BJ (cell line): ENCODE measurements at regions not wholly inside any gene's neighbourhood (a gene's known extent, or its start where the extent isn't known, plus 50 kb on each side); places are given as distances from the start of the nearest gene placed in this dataset.
"Not testable (repeated sequence)": the region's sequence is repeated elsewhere in the genome, so short reads cannot be mapped to it uniquely, and the experiment has no call there.

ENCODE experiments used
- CTCF ChIA-PET: fragments of 350-600 bp; formaldehyde crosslinking; extraction: SDS; loops from one replicate; lab custom pipeline; 2021; ENCODE audit warnings: antibody characterized with exemption, inconsistent platforms; lab: Yijun Ruan, JAX
- POLR2A ChIA-PET: fragments of 300-600 bp; sonication (Branson Sonifier 250); formaldehyde crosslinking; extraction: SDS; loops from one replicate; lab custom pipeline; 2021; ENCODE audit warnings: antibody characterized with exemption; lab: Charles Lee
- DNase-seq: peaks from one replicate; pipeline ENCODE4 v3.0.0-alpha.2; 2011; ENCODE audit warnings: low read depth
- H3K27me3 ChIP-seq: 2 replicates; pipeline ENCODE4 v1.6.0; 2011; ENCODE audit warnings: low read length; ENCODE audit not compliant: control insufficient read depth, insufficient read depth
- H3K36me3 ChIP-seq: 2 replicates; pipeline ENCODE4 v1.5.1; 2011; ENCODE audit warnings: low read length; ENCODE audit not compliant: control insufficient read depth, insufficient read depth
- H3K4me3 ChIP-seq: 2 replicates; pipeline ENCODE4 v1.5.1; 2011; ENCODE audit warnings: low read depth, mild to moderate bottlenecking, control low read depth, low read length
- CTCF ChIP-seq: IDR thresholded peaks from 2 replicates; pipeline ENCODE4 v1.5.1; 2011; ENCODE audit warnings: low read depth, mild to moderate bottlenecking, control low read depth, inconsistent platforms, low read length, moderate library complexity; ENCODE audit not compliant: insufficient read depth

DNA sequence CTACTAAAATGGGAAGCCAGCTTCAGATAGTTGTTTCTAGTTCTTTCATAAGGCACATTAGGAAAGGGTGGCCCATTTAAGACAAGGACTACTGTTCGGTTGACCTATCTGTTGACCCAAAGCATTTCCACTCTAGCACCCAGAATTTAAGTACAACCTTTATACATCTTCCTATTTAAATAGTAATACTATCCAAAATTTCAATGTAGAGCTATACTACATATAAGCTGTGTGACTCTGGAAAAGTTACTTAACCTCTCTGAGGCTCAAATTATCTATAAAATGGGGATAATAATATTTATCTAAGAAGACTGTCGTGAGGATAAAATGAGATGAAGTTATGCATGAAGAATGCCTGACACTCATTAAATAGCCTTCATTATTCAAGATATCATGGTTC is 82.0 kb upstream of the TMEM164 start:
- no peaks in the 10 kb centered on the region for H3K36me3 ChIP-seq
- TF ChIP-seq CTCF, result no peak
- ChIA-PET CTCF (interaction anchor here (1.7 kb wide), 1 partner anchor 11 kb away, joined by 8 read pairs; no protein-coding TSS in a partner anchor), POLR2A (no interaction called here)
- H3K4me3 ChIP-seq, result no peak overlapping the region
- no peak for DNase-seq
- no peaks in the 10 kb centered on the region for H3K27me3 ChIP-seq

GRCh38 chrX:109922190-109922589 is 80.7 kb upstream of the TMEM164 start:
- no peak for DNase-seq
- POLR2A ChIA-PET, result no interaction called here
- no peaks in the 10 kb centered on the region for H3K36me3 ChIP-seq
- TF ChIP-seq CTCF, result no peak
- CTCF ChIA-PET, result no interaction called here
- no peaks in the 10 kb centered on the region for H3K27me3 ChIP-seq
- H3K4me3 ChIP-seq, result no peak overlapping the region

DNA sequence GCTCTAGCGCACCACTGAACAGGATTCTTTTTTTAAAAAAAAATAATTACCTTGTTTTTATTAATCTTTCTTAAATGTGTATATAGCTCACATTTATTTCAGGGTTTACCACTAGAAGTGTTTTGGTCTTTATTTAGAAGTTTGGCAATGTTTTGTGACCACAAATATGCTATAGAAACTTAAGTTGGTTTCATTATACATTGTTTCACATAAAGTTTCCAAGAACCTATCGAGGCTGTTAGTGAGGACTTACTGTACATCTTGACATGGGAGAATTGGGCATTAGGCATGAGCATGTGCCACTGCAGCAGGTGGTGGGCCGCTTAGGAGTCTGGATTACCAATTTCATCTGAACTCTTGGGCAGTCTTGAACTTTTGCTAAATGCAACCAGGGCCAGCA is 77.9 kb upstream of the TMEM164 start:
- H3K4me3 ChIP-seq, POLR2A ChIA-PET, DNase-seq, H3K27me3 ChIP-seq, CTCF ChIA-PET, H3K36me3 ChIP-seq: not testable (repeated sequence)

DNA sequence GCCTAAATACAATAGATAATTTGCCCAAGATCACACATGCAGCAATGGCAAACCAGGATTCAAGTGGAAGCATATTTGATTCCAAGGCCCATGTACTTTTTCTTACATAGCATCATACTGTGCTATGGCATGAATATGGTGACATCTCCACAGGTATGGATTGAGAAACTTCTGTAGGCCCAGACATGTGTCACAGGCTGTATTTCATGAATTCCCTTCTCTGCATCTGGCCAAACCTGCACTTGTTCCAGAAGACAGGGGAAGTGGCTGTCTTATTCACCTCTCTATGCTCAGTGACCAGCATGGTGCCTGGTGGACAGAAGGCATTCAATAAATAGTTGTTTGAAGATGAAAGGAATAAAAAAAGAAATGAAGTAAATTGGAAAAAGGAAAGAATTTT is 77.3 kb upstream of the TMEM164 start:
- Histone ChIP-seq H3K27me3 (no peaks in the 10 kb centered on the region), H3K36me3 (no peaks in the 10 kb centered on the region), H3K4me3 (no peak overlapping the region)
- no peak for TF ChIP-seq CTCF
- no peak for DNase-seq
- CTCF ChIA-PET, result no interaction called here
- POLR2A ChIA-PET, result no interaction called here

GRCh38 chrX:109926118-109926517 is 76.8 kb upstream of the TMEM164 start:
- POLR2A ChIA-PET, result no interaction called here
- CTCF ChIA-PET, result no interaction called here
- no peak for TF ChIP-seq CTCF

More at GRCh38 chrX:109926118-109926517, 76.8 kb upstream of the TMEM164 start:
- no peak for DNase-seq
- Histone ChIP-seq H3K4me3 (no peak overlapping the region), H3K27me3 (no peaks in the 10 kb centered on the region), H3K36me3 (no peaks in the 10 kb centered on the region)
